ENCODE measurements at regions not wholly inside any gene's neighbourhood (a gene's known extent, or its start where the extent isn't known, plus 50 kb on each side); places are given as distances from the start of the nearest gene placed in this dataset.

- peak; percentile 52; the same call in 1 of the 2 replicates for TF ChIP-seq NR2F2 (IDR thresholded peaks at IDR 0.05; ENCODE audit: borderline replicate concordance, low read depth)
- TF ChIP-seq KLF16 (CRISPR knock-in tag; IDR thresholded peaks at IDR 0.05): no peak
- no peak for TF ChIP-seq SATB2 (CRISPR knock-in tag; IDR thresholded peaks at IDR 0.05)
- no peak for TF ChIP-seq RXRB (CRISPR knock-in tag; IDR thresholded peaks at IDR 0.05; ENCODE audit: borderline replicate concordance)
- peak; percentile 26; the same call in 1 of the 2 replicates for TF ChIP-seq RERE (CRISPR knock-in tag; IDR thresholded peaks at IDR 0.05; ENCODE audit: low read depth)
- TF ChIP-seq KAT2B (IDR thresholded peaks at IDR 0.05; ENCODE audit: borderline replicate concordance, low read depth, low read length): peak; percentile 25; the same call in 1 of the 2 replicates
- no peak for TF ChIP-seq MYC (CRISPR knock-in tag; IDR thresholded peaks at IDR 0.05; ENCODE audit: borderline replicate concordance)
- 0 out of 2 replicates have a peak, but pooled peaks have one; percentile 21 for TF ChIP-seq FOXA1 (IDR thresholded peaks at IDR 0.05)
- TF ChIP-seq FOXA1 (CRISPR knock-in tag; IDR thresholded peaks at IDR 0.05): peak; percentile 48; the same call in 1 of the 2 replicates
- no peak for TF ChIP-seq MLLT10 (CRISPR knock-in tag; IDR thresholded peaks at IDR 0.05)
- no peak for TF ChIP-seq ZNF672 (CRISPR knock-in tag; IDR thresholded peaks at IDR 0.05)
- TF ChIP-seq NCOR1 (IDR thresholded peaks at IDR 0.05; ENCODE audit: borderline replicate concordance, low read length): peak; percentile 59; the same call in 1 of the 2 replicates
- TF ChIP-seq KDM6A (CRISPR knock-in tag; IDR thresholded peaks at IDR 0.05; ENCODE audit: low read depth): no peak
- TF ChIP-seq CSRNP2 (CRISPR knock-in tag; conservative IDR thresholded peaks at IDR 0.05; ENCODE audit: low read depth): no peak
- TF ChIP-seq E2F1 (CRISPR knock-in tag; IDR thresholded peaks at IDR 0.05): no peak
- no peak for TF ChIP-seq GLI4 (CRISPR knock-in tag; IDR thresholded peaks at IDR 0.05; ENCODE audit: borderline replicate concordance)
- no peak for TF ChIP-seq ATF5 (CRISPR knock-in tag; IDR thresholded peaks at IDR 0.05; ENCODE audit: low read depth)
- no peak for TF ChIP-seq ZFP90 (CRISPR knock-in tag; IDR thresholded peaks at IDR 0.05; ENCODE audit: borderline replicate concordance)
- no peak for TF ChIP-seq ZNF281 (CRISPR knock-in tag; IDR thresholded peaks at IDR 0.05; ENCODE audit: borderline replicate concordance)
- no peak for TF ChIP-seq ZNF3 (CRISPR knock-in tag; IDR thresholded peaks at IDR 0.05)
Measured at GRCh38 chr2:378364-378763, 90.5 kb upstream of the ALKAL2 start (continued).

Data from HepG2 (cell line).